H1 (cell line): ENCODE measurements at regions not wholly inside any gene's neighbourhood (a gene's known extent, or its start where the extent isn't known, plus 50 kb on each side); places are given as distances from the start of the nearest gene placed in this dataset.
A peak's percentile ranks its signal among the peaks of the same experiment; 100 is the strongest.

Source experiments
- ATF3 ChIP-seq: IDR thresholded peaks from 2 replicates; pipeline ENCODE4 v1.6.1; 2011; ENCODE audit warnings: low read depth, mild to moderate bottlenecking, low read length; ENCODE audit not compliant: insufficient read depth
- BACH1 ChIP-seq: IDR thresholded peaks from 2 replicates; pipeline ENCODE4 v1.6.1; 2012; ENCODE audit warnings: low read length, improper control_type of control experiment
- CBX5 ChIP-seq: fragments of 300-800, 300-1000 bp; sonication (generic); IDR thresholded peaks from 2 replicates; pipeline ENCODE4 v1.7.1; 2016; ENCODE audit warnings: antibody characterized with exemption, low read length, low read depth
- CHD2 ChIP-seq: IDR thresholded peaks from 2 replicates; pipeline ENCODE4 v1.6.1; 2012; ENCODE audit warnings: low read length, improper control_type of control experiment
- CTBP2 ChIP-seq: IDR thresholded peaks from 2 replicates; pipeline ENCODE4 v1.7.0; 2011; ENCODE audit warnings: borderline replicate concordance, mild to moderate bottlenecking, moderate library complexity, mixed read lengths, low read length; ENCODE audit not compliant: insufficient read depth, insufficient read length
- E2F6 ChIP-seq: IDR thresholded peaks from 2 replicates; pipeline ENCODE4 v1.6.1; 2012; ENCODE audit warnings: inconsistent platforms
- EZH2 ChIP-seq: fragments of 200-600 bp; sonication (generic); IDR thresholded peaks from 2 replicates; pipeline ENCODE4 v1.7.1; 2012; ENCODE audit warnings: low read depth, mild to moderate bottlenecking, moderate library complexity, low read length, inconsistent platforms; ENCODE audit not compliant: severe bottlenecking
- GTF2F1 ChIP-seq: IDR thresholded peaks from 2 replicates; pipeline ENCODE4 v1.6.1; 2012; ENCODE audit warnings: low read depth, low read length, improper control_type of control experiment, borderline replicate concordance
- HDAC6 ChIP-seq: IDR thresholded peaks from one replicate; pipeline ENCODE4 v1.7.1; 2012; ENCODE audit warnings: low read depth, mild to moderate bottlenecking, inconsistent platforms, low read length, moderate library complexity
- JUND ChIP-seq: IDR thresholded peaks from 2 replicates; pipeline ENCODE4 v1.6.1; 2011; ENCODE audit warnings: mild to moderate bottlenecking, improper control_type of control experiment, low read length
- KDM4A ChIP-seq: IDR thresholded peaks from one replicate; pipeline ENCODE4 v1.7.1; 2012; ENCODE audit warnings: low read depth, mild to moderate bottlenecking, moderate library complexity, low read length, inconsistent platforms; ENCODE audit not compliant: severe bottlenecking
- MAFK ChIP-seq: IDR thresholded peaks from 2 replicates; pipeline ENCODE4 v1.6.1; 2012; ENCODE audit warnings: low read depth, mild to moderate bottlenecking, improper control_type of control experiment, low read length
- MAX ChIP-seq: IDR thresholded peaks from 2 replicates; pipeline ENCODE4 v1.6.1; 2012; ENCODE audit warnings: inconsistent platforms
- PHF8 ChIP-seq: fragments of 200-600 bp; sonication (generic); conservative IDR thresholded peaks from 2 replicates; pipeline ENCODE4 v1.7.1; 2012; ENCODE audit warnings: low read depth, mild to moderate bottlenecking, inconsistent platforms, low read length, moderate library complexity
- POLR2AphosphoS5 ChIP-seq: IDR thresholded peaks from 2 replicates; pipeline ENCODE4 v1.6.1; 2011; ENCODE audit warnings: low read depth, low read length
- POU5F1 ChIP-seq: IDR thresholded peaks from 2 replicates; pipeline ENCODE4 v1.6.1; 2011; ENCODE audit warnings: low read depth, mild to moderate bottlenecking, low read length, moderate library complexity
- RBBP5 ChIP-seq: IDR thresholded peaks from 2 replicates; pipeline ENCODE4 v1.7.1; 2012; ENCODE audit warnings: low read depth, mild to moderate bottlenecking, inconsistent platforms, low read length, moderate library complexity, borderline replicate concordance
- RFX5 ChIP-seq: IDR thresholded peaks from 2 replicates; pipeline ENCODE4 v1.6.1; 2011; ENCODE audit warnings: low read depth, low read length, improper control_type of control experiment, borderline replicate concordance
- RNF2 ChIP-seq: fragments of 200-900, 300-1000 bp; sonication (generic); IDR thresholded peaks from 2 replicates; pipeline ENCODE4 v1.7.1; 2016; ENCODE audit warnings: borderline replicate concordance, low read depth, mild to moderate bottlenecking, antibody characterized with exemption, low read length; ENCODE audit not compliant: poor library complexity, severe bottlenecking; ENCODE audit errors: missing control alignments
- SIRT6 ChIP-seq: IDR thresholded peaks from one replicate; pipeline ENCODE4 v1.7.1; 2012; ENCODE audit warnings: low read length, inconsistent platforms
- SIX5 ChIP-seq: IDR thresholded peaks from 2 replicates; pipeline ENCODE4 v1.6.1; 2011; ENCODE audit warnings: mild to moderate bottlenecking, low read depth, low read length
- SP2 ChIP-seq: IDR thresholded peaks from 2 replicates; pipeline ENCODE4 v1.6.1; 2012; ENCODE audit warnings: mild to moderate bottlenecking, low read length, inconsistent platforms
- SRF ChIP-seq: IDR thresholded peaks from 2 replicates; pipeline ENCODE4 v1.6.1; 2011; ENCODE audit warnings: mild to moderate bottlenecking, low read depth, low read length, moderate library complexity
- TAF7 ChIP-seq: optimal IDR thresholded peaks from 2 replicates; pipeline ENCODE3; 2011; ENCODE audit warnings: low read depth, mild to moderate bottlenecking, inconsistent platforms, low read length, moderate library complexity, borderline replicate concordance
- TCF12 ChIP-seq: IDR thresholded peaks from 2 replicates; pipeline ENCODE4 v1.6.1; 2011; ENCODE audit warnings: low read depth, mild to moderate bottlenecking, low read length

- TF ChIP-seq TCF12 (no peak), SP2 (no peak), CBX5 (no peak), POU5F1 (no peak), E2F6 (peak; percentile 83), BACH1 (no peak), SIRT6 (no peak), CTBP2 (peak; percentile 45), CHD2 (no peak), TAF7 (no peak), GTF2F1 (no peak), SRF (no peak), EZH2 (peak; percentile 14), SIX5 (no peak), HDAC6 (no peak), RNF2 (no peak), RFX5 (no peak), RBBP5 (no peak), POLR2AphosphoS5 (no peak), MAX (peak; percentile 92), KDM4A (no peak), PHF8 (no peak), MAFK (no peak), ATF3 (no peak), JUND (no peak)
Observed at GRCh38 chr6:168132531-168133167, 53.6 kb upstream of the FRMD1 start (continued).
